HCT116 (cell line): ENCODE measurements at regions not wholly inside any gene's neighbourhood (a gene's known extent, or its start where the extent isn't known, plus 50 kb on each side); places are given as distances from the start of the nearest gene placed in this dataset.

Source experiments
- ATAC-seq: fragments of 200-7000 bp; cut with Tn5 transposase; 2 replicates; pipeline ENCODE4 v1.9.1; 2020; ENCODE audit warnings: mild to moderate bottlenecking, moderate library complexity
- BruUV-seq: library from RNA; stranded (reverse); fragments of 400-500 nt; replicated peaks from 2 replicates; lab custom pipeline; 2021; lab: Mats Ljungman, UMichigan
- CTCF ChIA-PET: fragments of 300-600 bp; sonication (Branson Sonifier 250); formaldehyde crosslinking; loops from one replicate; lab custom pipeline; 2021; ENCODE audit warnings: antibody characterized with exemption; lab: Charles Lee
- POLR2A ChIA-PET: fragments of 300-600, 350-600 bp; sonication (Branson Sonifier 250); formaldehyde crosslinking; loops from one replicate; lab custom pipeline; 2021; ENCODE audit warnings: antibody characterized with exemption; lab: Charles Lee
- RAD21 ChIA-PET, 2 experiments: fragments of 300-600 bp; sonication (Branson Sonifier 250); formaldehyde crosslinking; loops; one replicate each; lab custom pipeline; 2023; ENCODE audit warnings: low total read pairs in 2 of 2; ENCODE audit not compliant: uncharacterized antibody in 2 of 2, unreplicated experiment in 2 of 2, low non-redundant PET in 1 of 2; lab: Charles Lee
- DNase-seq: peaks from one replicate; pipeline ENCODE4 v3.0.0-alpha.2; 2010; ENCODE audit warnings: low read depth, low spot score
- H2AFZ ChIP-seq: fragments of 200-600 bp; shearing (Covaris generic), sonication (generic); 2 replicates; pipeline ENCODE4 v1.6.1; 2017; ENCODE audit warnings: low read depth, mixed run types, mixed read lengths, antibody characterized with exemption, low read length; ENCODE audit not compliant: poor library complexity, severe bottlenecking
- H3K27ac ChIP-seq: 2 replicates; pipeline ENCODE4 v1.5.1; 2012; ENCODE audit warnings: low read depth, low read length
- H3K27me3 ChIP-seq: fragments of 200-600 bp; sonication (generic); 2 replicates; pipeline ENCODE4 v1.6.1; 2016; ENCODE audit warnings: mixed run types, low read length, mixed read lengths; ENCODE audit not compliant: insufficient read depth
- H3K36me3 ChIP-seq, 2 experiments: fragments of 200-500 bp in 1 of 2; fragments of 200-600 bp in 1 of 2; sonication (Bioruptor generic) in 1 of 2; sonication (generic) in 1 of 2; 2 replicates each; pipeline versions ENCODE4 v1.5.1 to v1.6.1; 2014 to 2016; ENCODE audit warnings: low read length in 2 of 2, inconsistent platforms in 1 of 2, mixed read lengths in 1 of 2, mixed run types in 1 of 2; ENCODE audit not compliant: insufficient read depth in 2 of 2, control insufficient read depth in 1 of 2
- H3K4me1 ChIP-seq, 2 experiments: fragments of 200-600 bp in 1 of 2; sonication (generic) in 1 of 2; 2 replicates each; pipeline versions ENCODE4 v1.5.1 to v1.6.1; 2012 to 2017; ENCODE audit warnings: low read length in 2 of 2, inconsistent platforms in 1 of 2, mild to moderate bottlenecking in 1 of 2, mixed read lengths in 1 of 2, mixed run types in 1 of 2, moderate library complexity in 1 of 2; ENCODE audit not compliant: insufficient read depth in 2 of 2, control insufficient read depth in 1 of 2
- H3K4me2 ChIP-seq: fragments of 200-600 bp; sonication (generic); 2 replicates; pipeline ENCODE4 v1.6.1; 2017; ENCODE audit warnings: mixed run types, low read length, mixed read lengths
- H3K4me3 ChIP-seq, 2 experiments: fragments of 200-600 bp in 1 of 2; sonication (generic) in 1 of 2; replicated peaks in 1 of 2; 2 replicates each; pipeline ENCODE4 v1.5.1; 2011 to 2016; ENCODE audit warnings: low read length in 2 of 2, control low read depth in 1 of 2, low read depth in 1 of 2, mild to moderate bottlenecking in 1 of 2, mixed read lengths in 1 of 2, mixed run types in 1 of 2
- H3K79me2 ChIP-seq: fragments of 200-600 bp; sonication (generic); 2 replicates; pipeline ENCODE4 v1.6.1; 2017; ENCODE audit warnings: mild to moderate bottlenecking, mixed run types, low read length, moderate library complexity, mixed read lengths; ENCODE audit not compliant: insufficient read depth
- H3K9ac ChIP-seq: fragments of 200-600 bp; sonication (generic); 2 replicates; pipeline ENCODE4 v1.6.1; 2016; ENCODE audit warnings: low read length, mixed read lengths
- H3K9me2 ChIP-seq: fragments of 200-600 bp; sonication (generic), shearing (Covaris generic); 2 replicates; pipeline ENCODE4 v1.6.1; 2017; ENCODE audit warnings: mixed run types, mild to moderate bottlenecking, moderate library complexity; ENCODE audit not compliant: insufficient read depth
- H3K9me3 ChIP-seq, 2 experiments: fragments of 200-500 bp in 1 of 2; fragments of 200-600 bp in 1 of 2; sonication (Bioruptor generic) in 1 of 2; sonication (generic) in 1 of 2; 2 replicates each; pipeline ENCODE4 v1.6.1; 2014 to 2017; ENCODE audit warnings: low read length in 2 of 2, mixed read lengths in 2 of 2, inconsistent platforms in 1 of 2, low read depth in 1 of 2, mild to moderate bottlenecking in 1 of 2, mixed run types in 1 of 2, moderate library complexity in 1 of 2; ENCODE audit not compliant: control insufficient read depth in 1 of 2, insufficient read depth in 1 of 2
- H4K20me1 ChIP-seq: fragments of 200-600 bp; sonication (generic), shearing (Covaris generic); 2 replicates; pipeline ENCODE4 v1.6.1; 2017; ENCODE audit warnings: mixed run types, mild to moderate bottlenecking, moderate library complexity; ENCODE audit not compliant: insufficient read depth
- CTCF ChIP-seq, 3 experiments: fragments of 200-600 bp in 1 of 3; sonication (generic) in 1 of 3; IDR thresholded peaks in 2 of 3; conservative IDR thresholded peaks in 1 of 3; 2 replicates each; pipeline ENCODE4 v1.5.1; 2012 to 2017; ENCODE audit warnings: low read depth in 2 of 3, low read length in 2 of 3, antibody characterized with exemption in 1 of 3, borderline replicate concordance in 1 of 3, control low read depth in 1 of 3, mild to moderate bottlenecking in 1 of 3, mixed read lengths in 1 of 3, mixed run types in 1 of 3, moderate library complexity in 1 of 3; ENCODE audit not compliant: insufficient read depth in 1 of 3
- EZH2phosphoT487 ChIP-seq: fragments of 200-600 bp; IDR thresholded peaks from 2 replicates; pipeline ENCODE4 v1.6.1; 2018; ENCODE audit warnings: antibody characterized with exemption, borderline replicate concordance
- FOSL1 ChIP-seq: IDR thresholded peaks from 2 replicates; pipeline ENCODE4 v1.6.1; 2012; ENCODE audit warnings: low read depth
- POLR2AphosphoS5 ChIP-seq: IDR thresholded peaks from 2 replicates; pipeline ENCODE4 v1.6.1; 2011; ENCODE audit warnings: mild to moderate bottlenecking, low read depth, low read length, moderate library complexity
- TCF7L2 ChIP-seq: IDR thresholded peaks from 2 replicates; pipeline ENCODE4 v1.7.0; 2011; ENCODE audit warnings: borderline replicate concordance, inconsistent platforms; ENCODE audit not compliant: insufficient read depth, insufficient read length; ENCODE audit errors: extremely low read depth
- ZFX ChIP-seq: fragments of 450-650 bp; IDR thresholded peaks from 2 replicates; pipeline ENCODE4 v1.6.1; 2017
- intact Hi-C: fragments of 100-400 bp; cut with micrococcal nuclease; formaldehyde crosslinking; loops from 2 replicates; pipeline ENCODE4 v1.10.0; 2022
- TF ChIP-seq, protein P1 (sequence below): IDR thresholded peaks from 2 replicates; pipeline ENCODE4 v1.6.1; 2011; ENCODE audit warnings: mild to moderate bottlenecking, low read length, moderate library complexity; ENCODE audit not compliant: insufficient replicate concordance; ENCODE audit errors: extremely low read depth

GRCh38 chr1:23615852-23616251, 56.6 kb upstream of the ID3 start:
- Histone ChIP-seq H3K4me2 (no peak overlapping the region), H3K79me2 (no peaks in the 10 kb centered on the region), H3K4me1 (peaks cover 15 to 34% of the 10 kb centered on the region in 2 experiments), H3K9me2 (no peaks in the 10 kb centered on the region), H3K9me3 (no peaks in the 10 kb centered on the region), H3K27me3 (no peaks in the 10 kb centered on the region), H3K9ac (no peak overlapping the region), H3K4me3 (no peak overlapping the region), H2AFZ (no peak overlapping the region), H4K20me1 (no peaks in the 10 kb centered on the region), H3K36me3 (no peaks in the 10 kb centered on the region), H3K27ac (no peak overlapping the region)
- DNase-seq, result no peak
- ChIA-PET RAD21 (no interaction called here), CTCF (no interaction called here), POLR2A (no interaction called here)
- ATAC-seq, result no peak
- BruUV-seq, result no TSS peak
- intact Hi-C loops, result no loop called here
- TF ChIP-seq POLR2AphosphoS5 (no peak), FOSL1 (no peak), EZH2phosphoT487 (no peak), TCF7L2 (no peak), CTCF (IDR thresholded peaks at IDR 0.05 in 2 of 3, conservative IDR thresholded peaks at IDR 0.05 in 1 of 3; ENCODE audit: borderline replicate concordance in 1 of 3, insufficient read depth in 1 of 3, low read depth in 2 of 3, low read length in 2 of 3) (no peak), ZFX (no peak)
- TF ChIP-seq, protein P1, sequence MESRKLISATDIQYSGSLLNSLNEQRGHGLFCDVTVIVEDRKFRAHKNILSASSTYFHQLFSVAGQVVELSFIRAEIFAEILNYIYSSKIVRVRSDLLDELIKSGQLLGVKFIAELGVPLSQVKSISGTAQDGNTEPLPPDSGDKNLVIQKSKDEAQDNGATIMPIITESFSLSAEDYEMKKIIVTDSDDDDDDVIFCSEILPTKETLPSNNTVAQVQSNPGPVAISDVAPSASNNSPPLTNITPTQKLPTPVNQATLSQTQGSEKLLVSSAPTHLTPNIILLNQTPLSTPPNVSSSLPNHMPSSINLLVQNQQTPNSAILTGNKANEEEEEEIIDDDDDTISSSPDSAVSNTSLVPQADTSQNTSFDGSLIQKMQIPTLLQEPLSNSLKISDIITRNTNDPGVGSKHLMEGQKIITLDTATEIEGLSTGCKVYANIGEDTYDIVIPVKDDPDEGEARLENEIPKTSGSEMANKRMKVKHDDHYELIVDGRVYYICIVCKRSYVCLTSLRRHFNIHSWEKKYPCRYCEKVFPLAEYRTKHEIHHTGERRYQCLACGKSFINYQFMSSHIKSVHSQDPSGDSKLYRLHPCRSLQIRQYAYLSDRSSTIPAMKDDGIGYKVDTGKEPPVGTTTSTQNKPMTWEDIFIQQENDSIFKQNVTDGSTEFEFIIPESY, result no peak
